ENCODE measurements at regions not wholly inside any gene's neighbourhood (a gene's known extent, or its start where the extent isn't known, plus 50 kb on each side); places are given as distances from the start of the nearest gene placed in this dataset.

DNA sequence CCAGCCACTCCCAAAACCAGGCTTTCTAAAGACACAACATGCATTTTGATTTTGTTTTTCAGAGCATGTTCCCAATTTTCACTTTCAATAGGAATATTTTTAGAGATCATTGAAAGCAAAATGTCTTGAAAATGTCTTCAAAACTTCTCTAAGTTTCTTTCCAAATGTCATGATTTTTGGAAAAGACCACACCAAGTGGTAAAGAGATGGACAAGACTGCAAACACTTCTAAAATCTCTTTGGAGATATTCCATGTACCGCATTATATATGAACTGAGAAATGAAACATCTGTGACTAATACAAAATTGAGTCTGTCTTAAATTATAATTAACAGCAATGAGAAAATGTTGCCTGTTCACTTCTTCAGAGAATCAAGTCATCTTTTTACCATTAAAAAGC is 418.0 kb upstream of the PKN2 start:
- Histone ChIP-seq H3K36me3 (ENCODE audit: control insufficient read depth, insufficient read depth, low read length) (no peaks in the 10 kb centered on the region), H3K4me1 (ENCODE audit: control insufficient read depth, insufficient read depth, low read length, poor library complexity, severe bottlenecking) (no peaks in the 10 kb centered on the region), H3K27ac (ENCODE audit: low read depth, low read length, severe bottlenecking) (no peak overlapping the region), H3K9me3 (ENCODE audit: control insufficient read depth, low read length) (no peaks in the 10 kb centered on the region), H3K4me3 (ENCODE audit: extremely low read depth, insufficient read depth, low read length, poor library complexity, severe bottlenecking) (no peak overlapping the region)
- WGBS, 2 experiments (ENCODE audit: insufficient coverage in 2 of 2), result no CpG with 5 or more reads among the region's 1 CpG

- H3K4me3 ChIP-seq (ENCODE audit: extremely low read depth, insufficient read depth, low read length, poor library complexity, severe bottlenecking), result no peak overlapping the region
- H3K27ac ChIP-seq (ENCODE audit: low read depth, low read length, severe bottlenecking), result no peak overlapping the region
- H3K36me3 ChIP-seq (ENCODE audit: control insufficient read depth, insufficient read depth, low read length), result no peaks in the 10 kb centered on the region
- no peaks in the 10 kb centered on the region for H3K9me3 ChIP-seq (ENCODE audit: control insufficient read depth, low read length)
- no peaks in the 10 kb centered on the region for H3K4me1 ChIP-seq (ENCODE audit: control insufficient read depth, insufficient read depth, low read length, poor library complexity, severe bottlenecking)
- 91 to 98% methylated on average over 5 of the region's 5 CpGs for WGBS, 2 experiments (ENCODE audit: insufficient coverage in 2 of 2)
Measured at GRCh38 chr1:88272216-88272615, 411.9 kb upstream of the PKN2 start.

GRCh38 chr1:88274431-88274830 is 409.6 kb upstream of the PKN2 start:
- Histone ChIP-seq H3K4me3 (ENCODE audit: extremely low read depth, insufficient read depth, low read length, poor library complexity, severe bottlenecking) (no peak overlapping the region), H3K4me1 (ENCODE audit: control insufficient read depth, insufficient read depth, low read length, poor library complexity, severe bottlenecking) (no peaks in the 10 kb centered on the region), H3K9me3 (ENCODE audit: control insufficient read depth, low read length) (no peaks in the 10 kb centered on the region), H3K27ac (ENCODE audit: low read depth, low read length, severe bottlenecking) (no peak overlapping the region), H3K36me3 (ENCODE audit: control insufficient read depth, insufficient read depth, low read length) (no peaks in the 10 kb centered on the region)
- WGBS, 2 experiments (ENCODE audit: insufficient coverage in 2 of 2), result no CpG with 5 or more reads among the region's 1 CpG

GRCh38 chr1:88275259-88275862 is 408.7 kb upstream of the PKN2 start:
- Histone ChIP-seq H3K4me1 (ENCODE audit: control insufficient read depth, insufficient read depth, low read length, poor library complexity, severe bottlenecking) (no peaks in the 10 kb centered on the region), H3K9me3 (ENCODE audit: control insufficient read depth, low read length) (no peaks in the 10 kb centered on the region), H3K27ac (ENCODE audit: low read depth, low read length, severe bottlenecking) (no peak overlapping the region), H3K36me3 (ENCODE audit: control insufficient read depth, insufficient read depth, low read length) (no peaks in the 10 kb centered on the region), H3K4me3 (ENCODE audit: extremely low read depth, insufficient read depth, low read length, poor library complexity, severe bottlenecking) (no peak overlapping the region)
- no CpG with 5 or more reads among the region's 3 CpGs for WGBS, 2 experiments (ENCODE audit: insufficient coverage in 2 of 2)

GRCh38 chr1:88276163-88276562 is 407.9 kb upstream of the PKN2 start:
- Histone ChIP-seq H3K4me3 (ENCODE audit: extremely low read depth, insufficient read depth, low read length, poor library complexity, severe bottlenecking) (no peak overlapping the region), H3K9me3 (ENCODE audit: control insufficient read depth, low read length) (no peaks in the 10 kb centered on the region), H3K4me1 (ENCODE audit: control insufficient read depth, insufficient read depth, low read length, poor library complexity, severe bottlenecking) (no peaks in the 10 kb centered on the region), H3K36me3 (ENCODE audit: control insufficient read depth, insufficient read depth, low read length) (no peaks in the 10 kb centered on the region), H3K27ac (ENCODE audit: low read depth, low read length, severe bottlenecking) (no peak overlapping the region)
- 100% methylated on average over 2 of the region's 4 CpGs; no CpG with 5 or more reads in 1 of the 2 experiments for WGBS, 2 experiments (ENCODE audit: insufficient coverage in 2 of 2)

- no CpG with 5 or more reads among the region's 2 CpGs for WGBS, 2 experiments (ENCODE audit: insufficient coverage in 2 of 2)
Measured at GRCh38 chr1:88284066-88284465, 400.0 kb upstream of the PKN2 start.

GRCh38 chr1:88284666-88285366 is 399.3 kb upstream of the PKN2 start:
- 74 to 100% methylated on average over 1 to 2 of the region's 4 CpGs for WGBS, 2 experiments (ENCODE audit: insufficient coverage in 2 of 2)
- no peak overlapping the region for H3K4me3 ChIP-seq (ENCODE audit: extremely low read depth, insufficient read depth, low read length, poor library complexity, severe bottlenecking)
- H3K9me3 ChIP-seq (ENCODE audit: control insufficient read depth, low read length), result no peaks in the 10 kb centered on the region
- no peak overlapping the region for H3K27ac ChIP-seq (ENCODE audit: low read depth, low read length, severe bottlenecking)
- no peaks in the 10 kb centered on the region for H3K36me3 ChIP-seq (ENCODE audit: control insufficient read depth, insufficient read depth, low read length)
- H3K4me1 ChIP-seq (ENCODE audit: control insufficient read depth, insufficient read depth, low read length, poor library complexity, severe bottlenecking), result no peaks in the 10 kb centered on the region

More at GRCh38 chr1:88284066-88284465, 400.0 kb upstream of the PKN2 start:
- Histone ChIP-seq H3K27ac (ENCODE audit: low read depth, low read length, severe bottlenecking) (no peak overlapping the region), H3K4me3 (ENCODE audit: extremely low read depth, insufficient read depth, low read length, poor library complexity, severe bottlenecking) (no peak overlapping the region), H3K4me1 (ENCODE audit: control insufficient read depth, insufficient read depth, low read length, poor library complexity, severe bottlenecking) (no peaks in the 10 kb centered on the region), H3K36me3 (ENCODE audit: control insufficient read depth, insufficient read depth, low read length) (no peaks in the 10 kb centered on the region), H3K9me3 (ENCODE audit: control insufficient read depth, low read length) (no peaks in the 10 kb centered on the region)

GRCh38 chr1:88286716-88287115 is 397.4 kb upstream of the PKN2 start:
- 90 to 100% methylated on average over 1 of the region's 1 CpG for WGBS, 2 experiments (ENCODE audit: insufficient coverage in 2 of 2)
- H3K36me3 ChIP-seq (ENCODE audit: control insufficient read depth, insufficient read depth, low read length), result no peaks in the 10 kb centered on the region
- H3K4me1 ChIP-seq (ENCODE audit: control insufficient read depth, insufficient read depth, low read length, poor library complexity, severe bottlenecking), result no peaks in the 10 kb centered on the region
- H3K27ac ChIP-seq (ENCODE audit: low read depth, low read length, severe bottlenecking), result no peak overlapping the region
- H3K9me3 ChIP-seq (ENCODE audit: control insufficient read depth, low read length), result no peaks in the 10 kb centered on the region
- H3K4me3 ChIP-seq (ENCODE audit: extremely low read depth, insufficient read depth, low read length, poor library complexity, severe bottlenecking), result no peak overlapping the region

DNA sequence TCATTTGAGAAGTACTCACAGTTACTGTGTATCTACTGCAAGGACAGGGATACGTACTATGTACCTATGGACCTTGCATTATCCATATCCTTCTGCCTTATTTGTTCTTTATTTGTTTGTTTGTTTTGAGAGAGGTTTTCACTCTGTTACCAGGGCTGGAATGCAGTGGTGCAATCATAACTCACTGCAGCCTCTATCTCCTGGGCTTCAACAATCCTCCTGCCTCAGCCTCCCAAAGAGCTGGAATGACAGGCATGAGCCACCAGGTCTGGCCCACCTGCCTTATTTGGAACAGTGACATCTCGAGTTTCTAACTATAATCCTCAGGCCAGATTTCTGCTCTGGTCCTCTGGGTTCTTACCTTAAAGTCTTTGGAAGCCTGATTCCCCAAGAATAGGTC is 395.5 kb upstream of the PKN2 start:
- H3K36me3 ChIP-seq (ENCODE audit: control insufficient read depth, insufficient read depth, low read length), result no peaks in the 10 kb centered on the region
- WGBS, 2 experiments (ENCODE audit: insufficient coverage in 2 of 2), result 56 to 82% methylated on average over 1 of the region's 2 CpGs
- H3K27ac ChIP-seq (ENCODE audit: low read depth, low read length, severe bottlenecking), result no peak overlapping the region
- no peaks in the 10 kb centered on the region for H3K4me1 ChIP-seq (ENCODE audit: control insufficient read depth, insufficient read depth, low read length, poor library complexity, severe bottlenecking)
- no peaks in the 10 kb centered on the region for H3K9me3 ChIP-seq (ENCODE audit: control insufficient read depth, low read length)
- H3K4me3 ChIP-seq (ENCODE audit: extremely low read depth, insufficient read depth, low read length, poor library complexity, severe bottlenecking), result no peak overlapping the region

DNA sequence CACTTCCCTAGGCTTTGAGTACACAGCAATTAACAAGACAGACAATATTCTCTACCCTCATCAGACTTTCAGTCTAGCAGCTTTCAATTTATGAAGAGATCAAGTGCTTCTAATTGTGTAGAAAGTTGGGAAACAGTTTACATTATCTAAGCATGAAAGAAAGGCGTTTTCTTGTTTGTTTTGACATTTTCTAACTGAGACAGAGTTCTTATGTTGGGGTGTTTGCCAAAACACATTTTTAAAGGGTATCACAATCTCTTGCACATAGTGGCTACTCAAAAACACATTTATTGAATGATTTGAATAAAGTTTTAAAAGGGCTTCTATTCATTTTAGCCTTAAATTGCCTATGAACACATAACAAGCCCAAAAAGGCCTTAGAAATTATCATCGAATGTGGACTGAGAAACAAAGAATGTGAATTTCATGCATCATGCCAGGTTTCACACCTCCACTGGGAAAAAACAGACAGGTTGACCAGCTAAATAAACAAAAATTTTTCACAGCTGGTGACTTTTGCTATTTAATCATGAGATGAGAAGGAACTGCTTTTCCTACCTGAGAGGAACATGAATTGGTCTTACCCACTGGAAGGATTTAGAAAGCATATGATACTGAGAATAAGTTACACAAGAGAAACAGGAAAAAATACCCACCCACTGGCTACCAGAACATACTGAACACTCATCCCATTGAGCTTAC is 394.5 kb upstream of the PKN2 start:
- Histone ChIP-seq H3K4me3 (ENCODE audit: extremely low read depth, insufficient read depth, low read length, poor library complexity, severe bottlenecking) (no peak overlapping the region), H3K4me1 (ENCODE audit: control insufficient read depth, insufficient read depth, low read length, poor library complexity, severe bottlenecking) (no peaks in the 10 kb centered on the region), H3K9me3 (ENCODE audit: control insufficient read depth, low read length) (no peaks in the 10 kb centered on the region), H3K36me3 (ENCODE audit: control insufficient read depth, insufficient read depth, low read length) (no peaks in the 10 kb centered on the region), H3K27ac (ENCODE audit: low read depth, low read length, severe bottlenecking) (no peak overlapping the region)
- 60% methylated on average over 1 of the region's 2 CpGs; no CpG with 5 or more reads in 1 of the 2 experiments for WGBS, 2 experiments (ENCODE audit: insufficient coverage in 2 of 2)

All from mesodermal cell (in vitro differentiated cells).